Stromal cell of bone marrow (primary cell): ENCODE measurements at regions not wholly inside any gene's neighbourhood (a gene's known extent, or its start where the extent isn't known, plus 50 kb on each side); places are given as distances from the start of the nearest gene placed in this dataset.
"Not testable (repeated sequence)": the region's sequence is repeated elsewhere in the genome, so short reads cannot be mapped to it uniquely, and the experiment has no call there.

Experiments used
- DNase-seq: peaks from one replicate; pipeline ENCODE4 v3.0.0-alpha.2; 2012; ENCODE audit warnings: low read depth

- DNase-seq: not testable (repeated sequence)
These were observed 629.8 kb upstream of the NR2F2 start for GRCh38 chr15:95700692-95701091.

DNA sequence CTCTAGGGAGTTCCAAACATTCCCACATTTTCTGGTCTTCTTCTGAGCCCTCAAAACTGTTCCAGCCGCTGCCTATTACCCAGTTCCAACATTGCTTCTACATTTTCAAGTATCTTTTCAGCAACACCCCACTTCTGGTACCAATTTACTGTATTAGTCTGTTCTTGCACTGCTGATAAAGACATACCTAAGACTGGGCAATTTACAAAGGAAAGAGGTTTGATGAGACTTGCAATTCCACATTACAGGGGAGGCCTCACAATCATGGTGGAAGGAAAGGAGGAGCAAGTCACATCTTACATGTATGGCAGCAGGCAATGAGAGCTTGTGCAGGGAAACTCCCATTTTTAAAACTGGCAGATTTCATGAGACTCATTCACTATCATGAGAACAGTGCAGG is 629.1 kb upstream of the NR2F2 start:
- DNase-seq: no peak

DNA sequence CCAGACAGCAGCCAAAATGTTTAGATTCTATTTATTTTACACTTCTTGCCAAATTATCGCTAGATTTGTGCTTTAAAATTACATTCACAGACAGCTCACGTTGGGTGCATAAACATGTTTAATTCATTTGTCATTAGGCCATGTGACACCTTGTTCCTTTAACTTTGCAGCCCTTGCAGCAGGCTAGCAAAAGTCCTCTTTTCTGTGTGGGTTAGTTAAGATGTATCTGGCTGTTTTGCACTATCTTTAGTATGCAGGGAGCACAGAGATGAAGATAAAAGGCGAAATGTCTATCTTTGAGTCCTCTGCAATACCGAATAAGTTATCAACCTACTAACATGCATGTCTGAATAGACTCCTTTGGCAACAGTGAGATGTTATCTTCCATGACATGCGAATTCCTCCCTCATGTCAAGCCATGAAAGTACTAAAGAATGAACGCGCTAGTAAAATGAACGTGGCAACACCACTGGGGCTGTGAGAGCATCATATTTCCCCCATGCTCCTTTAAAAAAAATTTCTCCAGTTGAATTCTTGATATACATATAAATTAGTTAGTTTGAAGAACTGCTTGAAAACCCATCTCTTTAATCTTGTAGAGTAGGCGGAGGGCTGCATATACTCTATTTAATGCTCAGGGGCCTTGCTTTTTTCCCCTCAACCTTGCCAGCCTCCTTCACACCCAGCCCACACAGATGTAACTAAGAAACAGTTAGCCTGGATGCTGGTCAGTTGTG is 620.4 kb upstream of the NR2F2 start:
- DNase-seq: no peak

GRCh38 chr15:95712785-95713184 is 617.7 kb upstream of the NR2F2 start:
- DNase-seq: no peak

DNA sequence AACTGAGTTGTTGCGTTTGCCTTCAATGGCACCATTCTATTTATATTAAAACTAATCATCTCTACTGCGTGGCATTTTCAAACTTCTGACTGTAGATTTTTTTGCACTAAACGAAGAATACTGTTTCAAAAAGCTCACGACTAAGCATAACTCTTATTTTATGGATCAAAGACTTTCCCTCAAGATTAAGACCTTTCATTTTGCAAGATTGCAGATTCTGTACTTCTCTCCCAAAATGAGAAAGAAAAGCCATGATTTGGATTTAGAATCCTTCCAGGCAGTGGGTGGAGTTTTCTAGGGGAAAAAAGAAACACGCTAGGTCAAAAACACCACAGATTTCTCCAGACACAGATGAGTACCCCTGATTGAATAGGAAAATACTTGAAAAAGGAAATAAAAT is 617.2 kb upstream of the NR2F2 start:
- DNase-seq: no peak

- no peak for DNase-seq
These were observed 615.2 kb upstream of the NR2F2 start for GRCh38 chr15:95715116-95715903.

GRCh38 chr15:95715906-95716656 is 614.4 kb upstream of the NR2F2 start:
- DNase-seq: no peak

GRCh38 chr15:95716708-95717107 is 613.8 kb upstream of the NR2F2 start:
- DNase-seq: no peak

DNA sequence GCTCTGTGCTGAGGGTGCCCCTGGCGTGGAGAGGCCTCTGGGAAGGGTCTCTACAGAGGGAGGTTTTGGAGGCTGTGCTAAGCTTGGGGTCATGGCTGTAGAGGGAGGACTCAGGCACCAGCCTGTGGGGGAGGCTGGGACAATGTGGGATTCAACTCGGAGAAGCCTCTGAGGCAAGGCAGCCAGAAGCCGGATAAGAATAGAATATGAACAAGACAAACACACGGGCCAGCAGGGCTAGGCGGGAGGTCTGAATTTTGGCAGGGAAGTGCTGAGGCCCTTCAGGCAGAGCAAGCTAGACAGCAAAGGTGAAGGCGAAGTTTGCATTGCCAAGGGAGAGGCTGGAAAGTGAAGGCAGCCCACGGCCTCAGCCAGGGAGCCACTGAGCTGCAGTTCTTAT is 612.1 kb upstream of the NR2F2 start:
- DNase-seq: no peak

- DNase-seq: no peak
These were observed 605.4 kb upstream of the NR2F2 start for GRCh38 chr15:95724908-95725633.

- DNase-seq: no peak
These were observed 603.6 kb upstream of the NR2F2 start for GRCh38 chr15:95726891-95727290.

DNA sequence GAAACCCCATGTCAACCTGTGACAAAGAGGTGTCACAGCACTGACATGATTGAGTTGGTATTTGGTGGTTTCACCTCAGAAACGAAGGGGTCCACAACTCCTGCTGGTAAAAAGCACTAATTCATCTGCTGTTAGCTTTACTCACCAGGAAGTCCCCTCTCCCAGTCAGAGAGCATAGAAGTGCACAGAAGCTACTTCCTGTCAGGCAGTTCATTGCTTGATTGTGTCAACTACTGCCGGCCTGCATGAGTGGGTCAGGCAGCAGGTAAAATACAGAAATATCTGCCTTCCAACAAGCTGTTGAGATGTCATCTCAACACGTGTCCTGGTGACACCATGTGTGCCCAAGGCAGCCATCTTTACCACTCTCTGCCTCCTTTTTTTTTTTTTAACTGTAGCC is 596.6 kb upstream of the NR2F2 start:
- DNase-seq: no peak

DNA sequence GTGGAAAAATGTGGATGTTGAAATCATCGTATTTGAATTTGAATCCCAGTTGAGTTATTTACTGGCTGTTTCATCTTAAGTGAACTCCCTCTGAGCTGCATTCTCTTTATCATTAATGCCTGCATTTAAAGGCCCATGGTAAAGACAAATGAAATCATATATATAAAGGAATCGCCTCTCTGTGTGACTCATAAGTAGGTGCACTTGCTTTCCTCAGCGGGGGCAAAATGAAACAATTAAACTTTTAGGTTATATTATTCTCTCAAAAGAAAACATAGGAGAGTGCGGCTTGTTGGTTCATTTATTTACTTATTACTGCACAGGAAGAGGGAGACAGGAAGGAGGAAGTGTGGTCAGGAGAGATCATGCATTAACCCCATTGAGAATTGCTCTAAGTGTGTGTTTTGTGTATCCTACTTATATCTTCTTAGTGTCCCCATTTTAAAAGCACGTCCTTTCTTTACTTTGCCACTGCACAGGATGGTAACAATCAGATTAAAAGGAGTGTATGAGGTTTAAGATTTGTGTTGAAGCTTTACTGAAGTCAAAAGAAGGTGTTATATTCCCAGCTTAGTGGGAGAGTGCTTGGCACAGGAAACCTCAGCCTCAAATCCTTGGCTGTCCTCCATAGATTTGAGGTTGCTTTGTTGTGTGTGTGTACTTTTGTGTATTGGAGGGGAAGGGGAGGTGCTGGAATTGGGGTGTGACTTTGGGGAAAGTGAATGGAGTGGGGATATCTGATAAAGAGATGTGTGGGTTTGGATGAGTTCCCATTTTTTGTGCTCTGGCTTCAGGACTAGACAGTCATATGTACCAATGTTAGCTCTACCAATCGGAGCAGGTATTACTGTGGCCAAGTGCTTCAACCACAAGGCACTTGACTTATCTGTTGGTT is 595.8 kb upstream of the NR2F2 start:
- DNase-seq: no peak

DNA sequence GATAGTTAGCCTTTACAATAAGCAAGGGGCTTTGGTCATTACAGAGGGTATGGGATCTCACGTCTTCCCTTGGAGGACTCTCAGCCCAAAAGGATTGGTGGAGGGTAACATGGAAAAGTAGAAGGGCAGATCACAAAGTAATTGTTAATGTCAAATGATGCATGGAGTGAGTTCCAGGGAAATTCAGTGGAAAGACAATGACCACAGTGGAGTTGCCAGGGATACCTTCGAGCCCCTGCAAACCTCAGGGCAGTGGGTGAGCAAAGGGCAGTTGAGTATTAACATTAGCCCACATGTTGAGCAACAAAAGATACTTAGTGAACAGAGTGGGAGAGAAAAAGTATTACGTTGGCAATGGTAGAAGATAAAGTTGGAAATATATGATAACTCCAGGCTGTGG is 593.4 kb upstream of the NR2F2 start:
- no peak for DNase-seq

GRCh38 chr15:95739131-95739530 is 591.4 kb upstream of the NR2F2 start:
- no peak for DNase-seq

- no peak for DNase-seq
These were observed 588.7 kb upstream of the NR2F2 start for GRCh38 chr15:95741830-95742229.

GRCh38 chr15:95742256-95742655 is 588.2 kb upstream of the NR2F2 start:
- DNase-seq: no peak

DNA sequence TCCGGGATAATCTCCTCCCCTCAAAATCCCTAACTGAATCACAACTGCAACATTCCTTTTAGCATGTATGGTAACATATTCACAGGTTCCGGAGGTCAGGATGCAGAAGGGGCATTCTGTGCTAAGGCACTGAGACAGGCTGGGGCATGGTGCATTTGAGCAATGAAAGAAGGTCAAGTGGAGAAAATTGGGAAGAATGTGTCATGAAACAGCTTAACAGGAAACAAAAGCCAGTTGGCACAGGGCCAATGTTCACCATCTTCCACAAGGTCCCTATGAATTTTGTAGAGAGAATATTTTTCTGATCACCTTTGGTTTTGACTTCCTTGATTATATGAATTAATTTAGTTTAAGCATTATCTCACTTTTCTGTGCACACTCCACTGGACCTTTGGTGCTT is 587.7 kb upstream of the NR2F2 start:
- DNase-seq: no peak

GRCh38 chr15:95757171-95757570 is 573.3 kb upstream of the NR2F2 start:
- DNase-seq: no peak

GRCh38 chr15:95758451-95758850 is 572.0 kb upstream of the NR2F2 start:
- no peak for DNase-seq

DNA sequence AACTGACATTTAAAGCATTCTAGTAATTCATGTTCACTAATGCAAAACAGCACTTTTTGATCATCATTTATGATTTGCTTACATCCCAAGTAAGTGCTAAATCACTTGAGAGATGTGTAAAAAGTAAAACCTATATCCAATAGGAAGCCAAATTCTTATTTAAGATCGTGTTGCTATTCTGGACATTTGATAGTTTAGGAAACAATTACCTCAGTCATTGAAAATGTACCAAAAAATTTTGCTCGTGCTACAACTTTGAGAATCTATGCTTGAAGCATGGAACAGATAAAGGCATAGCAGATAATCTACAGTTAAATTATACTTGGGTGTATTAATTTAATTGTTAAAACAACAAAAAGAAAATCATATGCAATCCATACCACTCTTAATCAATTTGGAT is 571.6 kb upstream of the NR2F2 start:
- DNase-seq: no peak
